Duodenal mucosa (tissue), 2 donors: ENCODE measurements at regions not wholly inside any gene's neighbourhood (a gene's known extent, or its start where the extent isn't known, plus 50 kb on each side); places are given as distances from the start of the nearest gene placed in this dataset.

ENCODE experiments used
- H3K27ac ChIP-seq: one replicate; pipeline ENCODE4 v1.7.0; 2013; ENCODE audit warnings: low read depth, low read length
- H3K27me3 ChIP-seq, 2 donors: one replicate each; pipeline ENCODE4 v1.7.0; 2013; ENCODE audit warnings: low read length in 2 of 2, control low read depth in 1 of 2; ENCODE audit not compliant: insufficient read depth in 2 of 2, control insufficient read depth in 1 of 2
- H3K36me3 ChIP-seq, 2 donors: one replicate each; pipeline ENCODE4 v1.7.0; 2013; ENCODE audit warnings: low read length in 2 of 2, control low read depth in 1 of 2; ENCODE audit not compliant: insufficient read depth in 2 of 2, control insufficient read depth in 1 of 2
- H3K4me1 ChIP-seq, 2 donors: one replicate each; pipeline ENCODE4 v1.7.0; 2013; ENCODE audit warnings: low read length in 2 of 2, control low read depth in 1 of 2; ENCODE audit not compliant: insufficient read depth in 2 of 2, control insufficient read depth in 1 of 2
- H3K4me3 ChIP-seq, 2 donors: one replicate each; pipeline ENCODE4 v1.7.0; 2013; ENCODE audit warnings: low read length in 2 of 2, low read depth in 1 of 2
- H3K9ac ChIP-seq, 2 donors: one replicate each; pipeline ENCODE4 v1.7.0; 2013; ENCODE audit warnings: low read length in 2 of 2, low read depth in 1 of 2
- H3K9me3 ChIP-seq, 2 donors: one replicate each; pipeline ENCODE4 v1.7.0; 2013; ENCODE audit warnings: low read length in 2 of 2, control low read depth in 1 of 2; ENCODE audit not compliant: control insufficient read depth in 1 of 2

GRCh38 chrX:68931345-68931744 lies 102.5 kb downstream of the EFNB1 start:
- H3K4me3 ChIP-seq, result no peak overlapping the region
- no peaks in the 10 kb centered on the region for H3K27me3 ChIP-seq
- H3K27ac ChIP-seq, result no peak overlapping the region
- H3K4me1 ChIP-seq, result peaks cover 17 to 23% of the 10 kb centered on the region in 2 donors
- H3K9me3 ChIP-seq, result no peaks in the 10 kb centered on the region
- no peaks in the 10 kb centered on the region for H3K36me3 ChIP-seq
- H3K9ac ChIP-seq, result no peak overlapping the region

DNA sequence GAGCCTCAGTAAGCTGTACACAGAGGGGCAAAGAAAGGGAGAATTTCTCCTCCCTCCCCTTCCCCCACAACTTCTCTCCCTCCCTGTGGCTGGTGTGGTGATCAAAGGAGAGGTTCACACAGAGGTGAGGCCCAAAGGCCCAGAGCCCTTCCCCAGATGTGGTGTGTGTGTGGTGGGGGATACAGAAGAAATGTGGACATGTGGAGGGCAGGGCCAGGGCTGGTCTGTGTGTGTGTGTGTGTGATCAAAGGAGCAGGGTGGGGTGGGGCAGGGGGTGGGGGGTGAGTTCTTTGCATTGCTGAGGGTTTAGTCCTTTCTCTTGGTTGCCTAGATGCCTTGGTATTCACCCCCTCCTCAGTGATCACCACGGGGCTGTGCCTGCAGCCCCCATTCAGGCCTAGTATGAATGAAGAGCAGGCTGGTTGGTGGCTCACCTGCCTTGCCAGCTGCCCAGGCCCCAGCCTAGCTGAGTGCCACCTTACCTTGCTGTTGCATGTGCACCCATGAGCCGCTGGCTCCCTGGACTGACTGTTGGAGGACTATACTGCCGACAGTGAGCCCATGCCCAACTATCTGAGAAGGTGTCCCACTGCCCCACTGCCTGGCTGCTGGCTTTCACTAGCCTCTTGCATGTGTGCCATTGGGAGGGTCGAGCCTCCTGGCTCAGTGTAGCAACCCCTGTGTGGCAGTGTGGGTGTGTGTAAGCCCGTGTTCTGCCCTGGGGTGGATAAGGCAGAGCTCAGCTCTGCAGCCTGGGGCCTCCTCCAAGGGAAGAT lies 101.9 kb downstream of the EFNB1 start:
- no peaks in the 10 kb centered on the region for H3K36me3 ChIP-seq
- peaks cover 13 to 20% of the 10 kb centered on the region in 2 donors for H3K4me1 ChIP-seq
- no peak overlapping the region for H3K4me3 ChIP-seq

DNA sequence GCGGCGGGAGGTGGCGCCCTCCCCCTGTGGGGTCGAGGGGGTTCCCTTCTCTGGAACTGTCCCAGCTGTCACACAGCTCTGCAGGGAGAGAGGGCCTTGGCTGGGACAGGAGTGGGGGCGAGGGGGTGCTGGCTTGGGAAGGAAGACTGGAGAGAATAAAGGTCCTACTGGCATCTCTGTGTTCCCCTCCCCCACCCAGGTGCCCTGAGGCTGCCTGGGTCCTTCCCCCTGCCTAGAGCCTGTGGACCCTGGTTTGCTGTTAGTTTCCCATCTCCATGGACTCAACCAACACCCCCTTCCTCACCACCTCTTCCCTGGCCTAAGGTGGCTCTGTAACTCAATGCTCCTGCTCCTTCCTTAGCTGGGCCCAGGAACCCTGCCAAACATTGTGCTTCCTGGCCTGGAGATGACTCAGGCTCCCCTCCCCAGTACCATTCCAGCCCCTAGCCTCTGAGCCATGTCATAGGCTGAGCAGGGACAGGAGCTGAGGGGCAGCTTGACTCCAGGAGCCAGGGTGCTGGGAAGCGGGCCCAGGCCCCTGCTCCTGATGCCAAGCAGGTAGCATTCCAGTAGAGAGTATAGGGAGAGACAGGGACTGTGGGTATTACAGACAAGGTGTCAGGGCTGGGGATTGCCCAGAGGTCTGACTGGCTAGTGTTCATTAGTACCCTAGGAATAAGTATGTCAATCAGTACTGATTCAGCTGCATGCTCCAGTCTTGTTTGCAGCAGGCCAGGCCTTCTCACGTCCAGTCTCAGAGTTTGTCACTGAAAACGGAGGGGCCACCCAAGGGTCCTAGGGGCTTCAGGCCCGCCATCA lies 100.7 kb downstream of the EFNB1 start:
- no peaks in the 10 kb centered on the region for H3K27me3 ChIP-seq
- H3K9me3 ChIP-seq, result no peaks in the 10 kb centered on the region
- H3K36me3 ChIP-seq, result no peaks in the 10 kb centered on the region
- peaks cover 5 to 8% of the 10 kb centered on the region in 2 donors for H3K4me1 ChIP-seq
- H3K4me3 ChIP-seq, result no peak overlapping the region
- no peak overlapping the region for H3K27ac ChIP-seq
- H3K9ac ChIP-seq, result no peak overlapping the region

More for the DNA sequence above, 101.9 kb downstream of the EFNB1 start:
- Histone ChIP-seq H3K27ac (no peak overlapping the region), H3K9ac (no peak overlapping the region), H3K9me3 (no peaks in the 10 kb centered on the region), H3K27me3 (no peaks in the 10 kb centered on the region)

GRCh38 chrX:68928401-68928800 lies 99.6 kb downstream of the EFNB1 start:
- Histone ChIP-seq H3K9ac (no peak overlapping the region), H3K36me3 (no peaks in the 10 kb centered on the region), H3K9me3 (no peaks in the 10 kb centered on the region), H3K27ac (no peak overlapping the region), H3K4me3 (no peak overlapping the region), H3K27me3 (no peaks in the 10 kb centered on the region), H3K4me1 (peaks cover 4 to 5% of the 10 kb centered on the region in 2 donors)

GRCh38 chrX:68927178-68927577 lies 98.4 kb downstream of the EFNB1 start:
- H3K27ac ChIP-seq, result no peak overlapping the region
- no peaks in the 10 kb centered on the region for H3K27me3 ChIP-seq

DNA sequence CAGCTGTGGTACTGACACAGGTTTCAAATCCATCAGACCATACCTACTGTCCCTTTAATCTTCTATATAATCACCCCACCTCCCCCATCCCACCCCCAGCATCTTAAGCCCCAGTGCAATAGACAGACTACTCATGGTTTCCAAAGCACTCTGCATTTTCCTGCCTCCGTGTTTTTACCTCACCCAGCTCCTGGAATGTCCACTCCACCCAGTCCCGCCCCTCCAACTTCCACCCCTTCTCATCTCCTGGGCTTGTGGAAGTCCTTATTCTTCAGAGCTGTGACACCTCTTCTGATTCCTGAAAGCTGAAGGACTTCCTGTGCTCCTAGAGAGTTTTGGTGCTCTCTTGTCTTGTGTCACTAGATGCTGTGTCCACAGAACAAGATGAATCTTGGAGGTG lies 94.3 kb downstream of the EFNB1 start:
- Histone ChIP-seq H3K4me1 (peaks cover 0 to 4% of the 10 kb centered on the region in 2 donors), H3K36me3 (no peaks in the 10 kb centered on the region), H3K27me3 (no peaks in the 10 kb centered on the region), H3K27ac (no peak overlapping the region), H3K9ac (no peak overlapping the region), H3K4me3 (no peak overlapping the region), H3K9me3 (no peaks in the 10 kb centered on the region)

More at GRCh38 chrX:68927178-68927577, 98.4 kb downstream of the EFNB1 start:
- peaks cover 0 to 4% of the 10 kb centered on the region in 2 donors for H3K4me1 ChIP-seq
- H3K36me3 ChIP-seq, result no peaks in the 10 kb centered on the region
- H3K9ac ChIP-seq, result no peak overlapping the region
- H3K4me3 ChIP-seq, result no peak overlapping the region
- no peaks in the 10 kb centered on the region for H3K9me3 ChIP-seq

DNA sequence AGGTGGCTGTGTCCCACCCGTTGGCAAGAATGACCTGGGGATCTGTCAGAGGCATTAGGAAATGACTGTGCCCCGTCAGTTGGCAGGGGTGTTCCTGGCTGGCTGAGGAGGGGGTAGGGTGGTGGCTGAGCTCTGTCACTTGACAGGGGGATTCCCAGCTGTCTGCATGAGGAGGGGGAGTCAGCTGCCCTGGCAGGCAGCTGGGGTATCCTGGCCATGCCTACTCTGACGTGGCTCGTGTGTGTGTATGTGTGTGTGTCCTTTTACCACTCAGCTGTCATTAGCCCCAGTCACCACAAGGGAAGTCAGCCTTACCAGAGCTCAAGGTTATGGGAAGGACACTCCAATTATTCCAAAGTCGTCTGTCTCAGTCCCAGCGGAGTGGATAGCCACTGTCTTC lies 93.2 kb downstream of the EFNB1 start:
- H3K9me3 ChIP-seq, result no peaks in the 10 kb centered on the region
- H3K4me1 ChIP-seq, result peaks cover 0 to 4% of the 10 kb centered on the region in 2 donors
- no peak overlapping the region for H3K4me3 ChIP-seq
- no peak overlapping the region for H3K9ac ChIP-seq
- H3K36me3 ChIP-seq, result no peaks in the 10 kb centered on the region
- H3K27me3 ChIP-seq, result no peaks in the 10 kb centered on the region
- no peak overlapping the region for H3K27ac ChIP-seq

GRCh38 chrX:68920561-68920960 lies 91.7 kb downstream of the EFNB1 start:
- no peak overlapping the region for H3K27ac ChIP-seq
- no peaks in the 10 kb centered on the region for H3K36me3 ChIP-seq
- H3K4me3 ChIP-seq, result no peak overlapping the region

DNA sequence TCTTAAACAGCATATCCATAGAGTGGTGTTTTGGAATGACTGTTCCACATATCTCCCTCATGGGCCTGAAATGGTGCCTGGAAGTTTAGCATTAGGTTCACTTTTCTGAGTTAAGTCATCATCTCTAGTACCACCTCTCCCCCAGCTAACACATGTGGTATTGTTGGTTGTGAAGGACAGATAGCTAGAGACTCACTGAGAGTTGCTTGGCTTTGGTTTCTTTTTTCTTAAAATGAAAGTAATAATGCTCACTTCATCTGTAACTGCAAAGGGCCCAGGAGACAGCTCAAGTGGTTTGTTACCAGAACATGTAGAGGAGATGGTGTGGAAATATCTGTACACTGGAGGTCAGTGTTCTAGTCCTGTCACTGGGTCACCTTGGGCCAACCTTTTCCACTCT lies 90.9 kb downstream of the EFNB1 start:
- no peaks in the 10 kb centered on the region for H3K27me3 ChIP-seq
- peaks cover 0 to 4% of the 10 kb centered on the region in 2 donors for H3K4me1 ChIP-seq
- no peaks in the 10 kb centered on the region for H3K9me3 ChIP-seq
- no peak overlapping the region for H3K9ac ChIP-seq
- H3K36me3 ChIP-seq, result no peaks in the 10 kb centered on the region
- no peak overlapping the region for H3K4me3 ChIP-seq
- no peak overlapping the region for H3K27ac ChIP-seq

More at GRCh38 chrX:68920561-68920960, 91.7 kb downstream of the EFNB1 start:
- H3K4me1 ChIP-seq, result peaks cover 0 to 4% of the 10 kb centered on the region in 2 donors
- no peaks in the 10 kb centered on the region for H3K27me3 ChIP-seq
- H3K9me3 ChIP-seq, result no peaks in the 10 kb centered on the region
- no peak overlapping the region for H3K9ac ChIP-seq

GRCh38 chrX:68918202-68918601 lies 89.4 kb downstream of the EFNB1 start:
- H3K27me3 ChIP-seq, result no peaks in the 10 kb centered on the region
- no peaks in the 10 kb centered on the region for H3K9me3 ChIP-seq
- H3K36me3 ChIP-seq, result no peaks in the 10 kb centered on the region
- peaks cover 0 to 4% of the 10 kb centered on the region in 2 donors for H3K4me1 ChIP-seq
- H3K27ac ChIP-seq, result no peak overlapping the region
- H3K9ac ChIP-seq, result no peak overlapping the region
- H3K4me3 ChIP-seq, result no peak overlapping the region
